H9 (cell line): ENCODE measurements at regions not wholly inside any gene's neighbourhood (a gene's known extent, or its start where the extent isn't known, plus 50 kb on each side); places are given as distances from the start of the nearest gene placed in this dataset.

Experiments used
- DNase-seq: peaks from one replicate; pipeline ENCODE4 v3.0.0-alpha.2; 2017
- H2AFZ ChIP-seq: one replicate; pipeline ENCODE4 v1.6.1; 2013; ENCODE audit warnings: mild to moderate bottlenecking, low read length, control low read depth, moderate library complexity
- H2AK5ac ChIP-seq: 2 replicates; pipeline ENCODE4 v1.6.1; 2013; ENCODE audit warnings: low read length, control low read depth, mixed read lengths; ENCODE audit not compliant: insufficient read length
- H2BK120ac ChIP-seq: one replicate; pipeline ENCODE4 v1.6.1; 2013; ENCODE audit warnings: low read depth, mild to moderate bottlenecking, low read length, control low read depth, inconsistent platforms; ENCODE audit not compliant: poor library complexity, severe bottlenecking
- H2BK12ac ChIP-seq: 2 replicates; pipeline ENCODE4 v1.6.1; 2013; ENCODE audit warnings: low read length, control low read depth, mixed read lengths, low read depth; ENCODE audit not compliant: insufficient read length
- H2BK15ac ChIP-seq: 2 replicates; pipeline ENCODE4 v1.6.1; 2013; ENCODE audit warnings: low read depth, low read length, control low read depth
- H2BK20ac ChIP-seq: one replicate; pipeline ENCODE4 v1.6.1; 2013; ENCODE audit warnings: low read depth, mild to moderate bottlenecking, low read length, control low read depth, inconsistent platforms; ENCODE audit not compliant: poor library complexity, severe bottlenecking
- H2BK5ac ChIP-seq: 2 replicates; pipeline ENCODE4 v1.6.1; 2013; ENCODE audit warnings: low read length, control low read depth, mixed read lengths; ENCODE audit not compliant: insufficient read length
- H3K14ac ChIP-seq: 2 replicates; pipeline ENCODE4 v1.6.1; 2013; ENCODE audit warnings: low read length, control low read depth; ENCODE audit not compliant: insufficient read depth
- H3K18ac ChIP-seq: 2 replicates; pipeline ENCODE4 v1.6.1; 2013; ENCODE audit warnings: low read depth, mild to moderate bottlenecking, mixed read lengths, low read length, control low read depth; ENCODE audit not compliant: insufficient read length
- H3K23ac ChIP-seq: 2 replicates; pipeline ENCODE4 v1.6.1; 2013; ENCODE audit warnings: low read length, control low read depth, mixed read lengths, low read depth; ENCODE audit not compliant: insufficient read length
- H3K23me2 ChIP-seq: 2 replicates; pipeline ENCODE4 v1.6.1; 2013; ENCODE audit warnings: low read depth, mild to moderate bottlenecking, mixed read lengths, low read length, control low read depth; ENCODE audit not compliant: insufficient read length, poor library complexity, severe bottlenecking
- H3K27ac ChIP-seq: 2 replicates; pipeline ENCODE4 v1.5.1; 2013; ENCODE audit warnings: low read length, control low read depth, mixed read lengths, low read depth; ENCODE audit not compliant: insufficient read length
- H3K27me3 ChIP-seq: 2 replicates; pipeline ENCODE4 v1.6.1; 2013; ENCODE audit warnings: low read length, control low read depth, inconsistent platforms; ENCODE audit not compliant: insufficient read depth
- H3K4ac ChIP-seq: 2 replicates; pipeline ENCODE4 v1.6.1; 2013; ENCODE audit warnings: low read depth, mild to moderate bottlenecking, control low read depth, inconsistent platforms, low read length, moderate library complexity
- H3K4me1 ChIP-seq: 2 replicates; pipeline ENCODE4 v1.6.1; 2013; ENCODE audit warnings: low read length, control low read depth, inconsistent platforms; ENCODE audit not compliant: insufficient read depth
- H3K4me2 ChIP-seq: 2 replicates; pipeline ENCODE4 v1.6.1; 2013; ENCODE audit warnings: low read length, control low read depth, mixed read lengths; ENCODE audit not compliant: insufficient read length, insufficient read depth
- H3K56ac ChIP-seq: 2 replicates; pipeline ENCODE4 v1.6.1; 2013; ENCODE audit warnings: low read depth, mild to moderate bottlenecking, mixed read lengths, low read length, control low read depth; ENCODE audit not compliant: insufficient read length
- H3K79me1 ChIP-seq: 2 replicates; pipeline ENCODE4 v1.6.1; 2013; ENCODE audit warnings: low read depth, mild to moderate bottlenecking, moderate library complexity, low read length, control low read depth, inconsistent platforms; ENCODE audit not compliant: insufficient read depth, poor library complexity, severe bottlenecking
- H3K79me2 ChIP-seq: 2 replicates; pipeline ENCODE4 v1.6.1; 2013; ENCODE audit warnings: low read length, control low read depth, inconsistent platforms; ENCODE audit not compliant: insufficient read depth
- H3K9ac ChIP-seq: 2 replicates; pipeline ENCODE4 v1.6.1; 2013; ENCODE audit warnings: low read length, control low read depth, mixed read lengths; ENCODE audit not compliant: insufficient read length; ENCODE audit errors: extremely low read depth
- H3K9me3 ChIP-seq: one replicate; pipeline ENCODE4 v1.6.1; 2013; ENCODE audit warnings: low read depth, low read length, inconsistent platforms; ENCODE audit not compliant: control insufficient read depth
- H3T11ph ChIP-seq: one replicate; pipeline ENCODE4 v1.6.1; 2013; ENCODE audit warnings: mild to moderate bottlenecking, low read length, control low read depth, inconsistent platforms
- H4K20me1 ChIP-seq: one replicate; pipeline ENCODE4 v1.6.1; 2013; ENCODE audit not compliant: control insufficient read depth, insufficient read length, insufficient read depth
- H4K5ac ChIP-seq: 2 replicates; pipeline ENCODE4 v1.6.1; 2013; ENCODE audit warnings: low read depth, mild to moderate bottlenecking, mixed read lengths, low read length, control low read depth; ENCODE audit not compliant: insufficient read length
- H4K8ac ChIP-seq: replicated peaks from 2 replicates; pipeline ENCODE4 v1.6.1; 2013; ENCODE audit warnings: low read length, control low read depth, mixed read lengths, low read depth; ENCODE audit not compliant: insufficient read length
- H4K91ac ChIP-seq: 2 replicates; pipeline ENCODE4 v1.6.1; 2013; ENCODE audit warnings: low read depth, mild to moderate bottlenecking, moderate library complexity, mixed read lengths, low read length, control low read depth; ENCODE audit not compliant: insufficient read length
- H3K27ac Mint-ChIP-seq, 3 experiments: 2 replicates in 2 of 3; 3 replicates in 1 of 3; pipeline ENCODE4 v1.8.0; 2020 to 2021; ENCODE audit warnings: mixed read lengths in 3 of 3, mild to moderate bottlenecking in 1 of 3, moderate library complexity in 1 of 3
- H3K27me3 Mint-ChIP-seq: 2 replicates; pipeline ENCODE4 v1.8.0; 2021; ENCODE audit warnings: low read depth, mild to moderate bottlenecking, moderate library complexity, mixed read lengths
- H3K36me3 Mint-ChIP-seq, 3 experiments: 2 replicates in 2 of 3; 3 replicates in 1 of 3; pipeline ENCODE4 v1.8.0; 2020 to 2021; ENCODE audit warnings: low read depth in 3 of 3, mixed read lengths in 3 of 3; ENCODE audit not compliant: insufficient read depth in 1 of 3
- H3K4me1 Mint-ChIP-seq, 2 experiments: 2 replicates each; pipeline ENCODE4 v1.8.0; 2020; ENCODE audit warnings: mixed read lengths in 2 of 2
- H3K4me3 Mint-ChIP-seq, 2 experiments: 2 replicates in 1 of 2; 3 replicates in 1 of 2; pipeline ENCODE4 v1.8.0; 2020 to 2021; ENCODE audit warnings: mild to moderate bottlenecking in 2 of 2, mixed read lengths in 2 of 2, moderate library complexity in 1 of 2
- H3K9me3 Mint-ChIP-seq, 2 experiments: 2 replicates in 1 of 2; 3 replicates in 1 of 2; pipeline ENCODE4 v1.8.0; 2020; ENCODE audit warnings: mild to moderate bottlenecking in 2 of 2, mixed read lengths in 2 of 2, moderate library complexity in 1 of 2
- WGBS: extraction: QIAGEN DNeasy Blood & Tissue Kit; methylation state at CpG from one replicate; pipeline ENCODE4 v1.1.7; 2013; ENCODE audit warnings: missing lambda C conversion rate, low lambda C conversion rate, mixed read lengths; ENCODE audit not compliant: insufficient read length; ENCODE audit errors: extremely low coverage; 5-methylcytosine and 5-hydroxymethylcytosine counted together
- TF ChIP-seq, protein P1 (sequence below): fragments of 200-600 bp; sonication (generic); conservative IDR thresholded peaks from 3 replicates; pipeline ENCODE4 v1.8.0; 2021; ENCODE audit warnings: antibody characterized with exemption, mild to moderate bottlenecking

GRCh38 chr20:1813101-1813529 lies 82.1 kb upstream of the SIRPA start:
- Histone ChIP-seq H2BK15ac (no peak overlapping the region), H3K9me3 (no peaks in the 10 kb centered on the region), H4K8ac (no peak overlapping the region), H3K79me2 (no peaks in the 10 kb centered on the region), H3K4me1 (peaks cover 9% of the 10 kb centered on the region; the same call in 1 of the 2 replicates), H3K18ac (no peak overlapping the region), H3K79me1 (no peaks in the 10 kb centered on the region), H3K27ac (no peak overlapping the region), H4K20me1 (no peaks in the 10 kb centered on the region), H2BK120ac (no peak overlapping the region), H3K4ac (no peak overlapping the region), H3K9ac (no peak overlapping the region), H4K91ac (no peak overlapping the region), H3K4me2 (no peak overlapping the region), H3K56ac (no peak overlapping the region), H2AK5ac (no peak overlapping the region), H2BK12ac (no peak overlapping the region), H3K27me3 (no peaks in the 10 kb centered on the region; the same call in 1 of the 2 replicates), H4K5ac (no peak overlapping the region), H3K14ac (no peak overlapping the region), H3T11ph (no peak overlapping the region), H2AFZ (no peak overlapping the region), H2BK20ac (no peak overlapping the region), H3K23ac (no peak overlapping the region), H3K23me2 (no peaks in the 10 kb centered on the region), H2BK5ac (no peak overlapping the region)
- H3K27ac Mint-ChIP-seq = no peak overlapping the region; a peak in 1 of 7 replicates
- H3K27me3 Mint-ChIP-seq = peaks cover 36% of the 10 kb centered on the region
- no peaks in the 10 kb centered on the region for H3K9me3 Mint-ChIP-seq
- H3K4me1 Mint-ChIP-seq = peaks cover 54 to 66% of the 10 kb centered on the region in 2 experiments
- WGBS = no CpG with 5 or more reads among the region's 7 CpGs
- no peak overlapping the region for H3K4me3 Mint-ChIP-seq
- DNase-seq = no peak
- TF ChIP-seq, protein P1, sequence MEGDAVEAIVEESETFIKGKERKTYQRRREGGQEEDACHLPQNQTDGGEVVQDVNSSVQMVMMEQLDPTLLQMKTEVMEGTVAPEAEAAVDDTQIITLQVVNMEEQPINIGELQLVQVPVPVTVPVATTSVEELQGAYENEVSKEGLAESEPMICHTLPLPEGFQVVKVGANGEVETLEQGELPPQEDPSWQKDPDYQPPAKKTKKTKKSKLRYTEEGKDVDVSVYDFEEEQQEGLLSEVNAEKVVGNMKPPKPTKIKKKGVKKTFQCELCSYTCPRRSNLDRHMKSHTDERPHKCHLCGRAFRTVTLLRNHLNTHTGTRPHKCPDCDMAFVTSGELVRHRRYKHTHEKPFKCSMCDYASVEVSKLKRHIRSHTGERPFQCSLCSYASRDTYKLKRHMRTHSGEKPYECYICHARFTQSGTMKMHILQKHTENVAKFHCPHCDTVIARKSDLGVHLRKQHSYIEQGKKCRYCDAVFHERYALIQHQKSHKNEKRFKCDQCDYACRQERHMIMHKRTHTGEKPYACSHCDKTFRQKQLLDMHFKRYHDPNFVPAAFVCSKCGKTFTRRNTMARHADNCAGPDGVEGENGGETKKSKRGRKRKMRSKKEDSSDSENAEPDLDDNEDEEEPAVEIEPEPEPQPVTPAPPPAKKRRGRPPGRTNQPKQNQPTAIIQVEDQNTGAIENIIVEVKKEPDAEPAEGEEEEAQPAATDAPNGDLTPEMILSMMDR = no peak
- no peaks in the 10 kb centered on the region for H3K36me3 Mint-ChIP-seq
